HEK293 (cell line): ENCODE measurements at regions not wholly inside any gene's neighbourhood (a gene's known extent, or its start where the extent isn't known, plus 50 kb on each side); places are given as distances from the start of the nearest gene placed in this dataset.

Experiments
- CTCF ChIA-PET: fragments of 350-600 bp; formaldehyde crosslinking; extraction: SDS; loops from one replicate; lab custom pipeline; 2021; ENCODE audit warnings: antibody characterized with exemption; lab: Yijun Ruan, JAX
- POLR2A ChIA-PET: fragments of 300-600 bp; formaldehyde crosslinking; extraction: SDS; loops from one replicate; lab custom pipeline; 2020; ENCODE audit warnings: antibody characterized with exemption, inconsistent platforms; lab: Yijun Ruan, JAX
- H3K27ac ChIP-seq: fragments of 200-500 bp; sonication (Bioruptor generic); 2 replicates; pipeline ENCODE4 v1.5.1; 2014; ENCODE audit warnings: low read depth, low read length, control low read depth, inconsistent platforms; ENCODE audit errors: extremely low read depth
- H3K36me3 ChIP-seq, 2 experiments: fragments of 200-500 bp in 1 of 2; sonication (Bioruptor generic) in 1 of 2; 1 replicate in 1 of 2; 2 replicates in 1 of 2; pipeline ENCODE4 v1.5.1; 2014 to 2017; ENCODE audit warnings: inconsistent platforms in 2 of 2, low read length in 2 of 2; ENCODE audit not compliant: control insufficient read depth in 2 of 2, insufficient read depth in 1 of 2
- H3K4me1 ChIP-seq: fragments of 200-500 bp; sonication (Bioruptor generic); 2 replicates; pipeline ENCODE4 v1.5.1; 2014; ENCODE audit warnings: mild to moderate bottlenecking, low read length, inconsistent platforms; ENCODE audit not compliant: control insufficient read depth, insufficient read depth
- H3K4me3 ChIP-seq: 2 replicates; pipeline ENCODE4 v1.5.1; 2011; ENCODE audit warnings: low read depth, mild to moderate bottlenecking, control low read depth, low read length, moderate library complexity
- H3K9me3 ChIP-seq: fragments of 200-500 bp; sonication (Bioruptor generic); 2 replicates; pipeline ENCODE4 v1.5.1; 2014; ENCODE audit warnings: low read depth, low read length, inconsistent platforms; ENCODE audit not compliant: control insufficient read depth, insufficient read depth
- BCL6B ChIP-seq: fragments of 450-650 bp; formaldehyde crosslinking; IDR thresholded peaks from 2 replicates; pipeline ENCODE4 v1.5.1; 2017; ENCODE audit warnings: missing biosample characterization, missing genetic modification characterization
- CTCF ChIP-seq: fragments of 450-650 bp; formaldehyde crosslinking; IDR thresholded peaks from 2 replicates; pipeline ENCODE4 v1.5.1; 2016; ENCODE audit warnings: missing biosample characterization, missing genetic modification characterization
- GLI4 ChIP-seq: fragments of 450-650 bp; formaldehyde crosslinking; IDR thresholded peaks from 2 replicates; pipeline ENCODE4 v1.5.1; 2016; ENCODE audit warnings: missing biosample characterization, missing genetic modification characterization
- IKZF3 ChIP-seq: fragments of 450-650 bp; IDR thresholded peaks from 2 replicates; pipeline ENCODE4 v1.5.0; 2018; ENCODE audit warnings: missing biosample characterization, mild to moderate bottlenecking, missing genetic modification characterization, moderate library complexity
- KLF10 ChIP-seq: fragments of 450-650 bp; IDR thresholded peaks from 2 replicates; pipeline ENCODE4 v1.5.1; 2018; ENCODE audit warnings: missing biosample characterization, mild to moderate bottlenecking, missing genetic modification characterization
- PRDM2 ChIP-seq: fragments of 450-650 bp; formaldehyde crosslinking; IDR thresholded peaks from 2 replicates; pipeline ENCODE4 v1.5.1; 2016; ENCODE audit warnings: missing biosample characterization, missing genetic modification characterization, borderline replicate concordance
- SCRT1 ChIP-seq: fragments of 450-650 bp; formaldehyde crosslinking; IDR thresholded peaks from 2 replicates; pipeline ENCODE4 v1.5.1; 2016; ENCODE audit warnings: missing biosample characterization, missing genetic modification characterization, borderline replicate concordance
- SP2 ChIP-seq: fragments of 450-650 bp; formaldehyde crosslinking; IDR thresholded peaks from 2 replicates; pipeline ENCODE4 v1.5.1; 2016; ENCODE audit warnings: missing biosample characterization, missing genetic modification characterization
- ZFP41 ChIP-seq: fragments of 450-650 bp; formaldehyde crosslinking; IDR thresholded peaks from 2 replicates; pipeline ENCODE4 v1.5.1; 2016; ENCODE audit warnings: missing biosample characterization, missing genetic modification characterization, borderline replicate concordance
- ZNF341 ChIP-seq: fragments of 450-650 bp; formaldehyde crosslinking; IDR thresholded peaks from 2 replicates; pipeline ENCODE4; 2016; ENCODE audit warnings: low read depth, missing biosample characterization, missing genetic modification characterization
- ZNF354C ChIP-seq: fragments of 450-650 bp; formaldehyde crosslinking; IDR thresholded peaks from 2 replicates; pipeline ENCODE4 v1.5.1; 2016; ENCODE audit warnings: missing biosample characterization, missing genetic modification characterization, low read depth, borderline replicate concordance
- ZNF610 ChIP-seq: fragments of 450-650 bp; formaldehyde crosslinking; IDR thresholded peaks from 2 replicates; pipeline ENCODE4 v1.5.1; 2016; ENCODE audit warnings: missing biosample characterization, missing genetic modification characterization, borderline replicate concordance
- ZNF624 ChIP-seq: fragments of 450-650 bp; formaldehyde crosslinking; IDR thresholded peaks from 2 replicates; pipeline ENCODE4 v1.5.1; 2017; ENCODE audit warnings: missing biosample characterization, missing genetic modification characterization
- ZNF747 ChIP-seq: fragments of 450-650 bp; formaldehyde crosslinking; IDR thresholded peaks from 2 replicates; pipeline ENCODE4 v1.5.1; 2016; ENCODE audit warnings: missing biosample characterization, missing genetic modification characterization
- ZNF777 ChIP-seq: fragments of 450-650 bp; formaldehyde crosslinking; IDR thresholded peaks from 2 replicates; pipeline ENCODE4 v1.5.1; 2017; ENCODE audit warnings: missing biosample characterization, missing genetic modification characterization, borderline replicate concordance
- TF ChIP-seq, protein P1 (sequence below): fragments of 450-650 bp; formaldehyde crosslinking; IDR thresholded peaks from 2 replicates; pipeline ENCODE4; 2016; ENCODE audit warnings: missing biosample characterization, missing genetic modification characterization

DNA sequence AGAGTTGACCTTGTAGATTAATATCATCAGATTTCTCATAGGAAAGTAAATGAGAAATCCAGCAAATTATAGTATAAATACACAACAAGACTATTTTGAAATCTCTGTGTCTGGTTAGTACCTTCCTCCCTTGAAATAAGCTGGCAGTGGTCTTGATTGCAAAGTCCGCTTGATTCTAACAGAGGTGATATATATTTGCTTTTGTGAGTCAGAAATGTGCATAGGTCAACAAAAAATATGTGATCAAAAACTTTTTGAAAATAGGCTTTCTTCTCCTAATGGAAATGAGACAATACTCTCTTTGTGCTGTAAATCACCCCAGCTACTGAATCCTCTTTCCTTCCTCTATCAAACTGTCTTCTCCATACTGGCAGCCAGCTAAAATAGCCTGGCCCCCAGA, 749.2 kb upstream of the CDH10 start:
- Histone ChIP-seq H3K4me1 (no peaks in the 10 kb centered on the region), H3K36me3 (no peaks in the 10 kb centered on the region), H3K9me3 (no peaks in the 10 kb centered on the region), H3K27ac (no peak overlapping the region), H3K4me3 (no peak overlapping the region)
- POLR2A ChIA-PET: no interaction called here
- CTCF ChIA-PET: interaction anchor here (0.6 kb wide), 1 partner anchor 563 kb away, joined by 4 read pairs; no protein-coding TSS in a partner anchor
- TF ChIP-seq ZNF610 (tag by site-specific recombination) (no peak), ZNF341 (no peak), CTCF (tag by site-specific recombination) (no peak), SP2 (tag by site-specific recombination) (no peak), GLI4 (no peak), PRDM2 (tag by site-specific recombination) (no peak), SCRT1 (tag by site-specific recombination) (no peak), ZNF747 (no peak), IKZF3 (tag by site-specific recombination) (no peak), ZNF624 (tag by site-specific recombination) (no peak), BCL6B (tag by site-specific recombination) (no peak), KLF10 (tag by site-specific recombination) (no peak), ZFP41 (tag by site-specific recombination) (no peak), ZNF777 (no peak)
- TF ChIP-seq, protein P1, sequence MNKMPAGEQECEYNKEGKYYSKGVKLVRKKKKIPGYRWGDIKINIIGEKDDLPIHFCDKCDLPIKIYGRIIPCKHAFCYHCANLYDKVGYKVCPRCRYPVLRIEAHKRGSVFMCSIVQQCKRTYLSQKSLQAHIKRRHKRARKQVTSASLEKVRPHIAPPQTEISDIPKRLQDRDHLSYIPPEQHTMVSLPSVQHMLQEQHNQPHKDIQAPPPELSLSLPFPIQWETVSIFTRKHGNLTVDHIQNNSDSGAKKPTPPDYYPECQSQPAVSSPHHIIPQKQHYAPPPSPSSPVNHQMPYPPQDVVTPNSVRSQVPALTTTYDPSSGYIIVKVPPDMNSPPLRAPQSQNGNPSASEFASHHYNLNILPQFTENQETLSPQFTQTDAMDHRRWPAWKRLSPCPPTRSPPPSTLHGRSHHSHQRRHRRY (tag by site-specific recombination): no peak

- POLR2A ChIA-PET: no interaction called here
- Histone ChIP-seq H3K9me3 (no peaks in the 10 kb centered on the region), H3K27ac (no peak overlapping the region)
- no peak for TF ChIP-seq ZNF354C (tag by site-specific recombination)
- TF ChIP-seq, all 188 proteins: peak for 0
- Histone ChIP-seq H3K4me1 (no peaks in the 10 kb centered on the region), H3K4me3 (no peak overlapping the region), H3K36me3 (no peaks in the 10 kb centered on the region)
- CTCF ChIA-PET: no interaction called here
Observed at GRCh38 chr5:25393256-25393655, 748.5 kb upstream of the CDH10 start.
